GM19240 (cell line): ENCODE measurements at regions not wholly inside any gene's neighbourhood (a gene's known extent, or its start where the extent isn't known, plus 50 kb on each side); places are given as distances from the start of the nearest gene placed in this dataset.

Experiments
- DNase-seq: peaks from one replicate; pipeline ENCODE4 v3.0.0; 2011; ENCODE audit warnings: low spot score; ENCODE audit not compliant: insufficient read length

- no peak for DNase-seq
Measured at GRCh38 chr4:106679063-106679462, 310.5 kb upstream of the GIMD1 start.

- DNase-seq = no peak
Measured at GRCh38 chr4:106677213-106677612, 308.6 kb upstream of the GIMD1 start.

- DNase-seq = no peak
Measured at GRCh38 chr4:106676173-106676921, 307.8 kb upstream of the GIMD1 start.

GRCh38 chr4:106671716-106672115 lies 303.1 kb upstream of the GIMD1 start:
- DNase-seq = no peak

- no peak for DNase-seq
Measured at GRCh38 chr4:106670976-106671375, 302.4 kb upstream of the GIMD1 start.

GRCh38 chr4:106659371-106659770 lies 290.8 kb upstream of the GIMD1 start:
- DNase-seq = no peak

- no peak for DNase-seq
Measured at GRCh38 chr4:106652095-106652494, 283.5 kb upstream of the GIMD1 start.

- DNase-seq = no peak
Measured at GRCh38 chr4:106650701-106651100, 282.1 kb upstream of the GIMD1 start.

- DNase-seq = no peak
Measured at GRCh38 chr4:106647451-106647850, 278.9 kb upstream of the GIMD1 start.

- DNase-seq = no peak
Measured at GRCh38 chr4:106629268-106629625, 260.7 kb upstream of the GIMD1 start.

- no peak for DNase-seq
Measured at GRCh38 chr4:106628586-106629267, 260.1 kb upstream of the GIMD1 start.

- DNase-seq = no peak
Measured at GRCh38 chr4:106627051-106627450, 258.5 kb upstream of the GIMD1 start.

GRCh38 chr4:106624671-106625070 lies 256.1 kb upstream of the GIMD1 start:
- no peak for DNase-seq

GRCh38 chr4:106618956-106619355 lies 250.4 kb upstream of the GIMD1 start:
- DNase-seq = no peak

GRCh38 chr4:106615961-106616360 lies 247.4 kb upstream of the GIMD1 start:
- no peak for DNase-seq

- no peak for DNase-seq
Measured at GRCh38 chr4:106615410-106615945, 246.9 kb upstream of the GIMD1 start.

GRCh38 chr4:106614441-106614840 lies 245.9 kb upstream of the GIMD1 start:
- no peak for DNase-seq

- DNase-seq = no peak
Measured at GRCh38 chr4:106609917-106610316, 241.3 kb upstream of the GIMD1 start.

GRCh38 chr4:106607558-106607957 lies 239.0 kb upstream of the GIMD1 start:
- no peak for DNase-seq

GRCh38 chr4:106604319-106605051 lies 235.9 kb upstream of the GIMD1 start:
- DNase-seq = no peak

- no peak for DNase-seq
Measured at GRCh38 chr4:106603471-106603870, 234.9 kb upstream of the GIMD1 start.

- DNase-seq = no peak
Measured at GRCh38 chr4:106602711-106603110, 234.1 kb upstream of the GIMD1 start.
